Prostate gland (tissue), 2 donors: ENCODE measurements at regions not wholly inside any gene's neighbourhood (a gene's known extent, or its start where the extent isn't known, plus 50 kb on each side); places are given as distances from the start of the nearest gene placed in this dataset.

ENCODE experiments used
- POLR2A ChIP-seq: fragments of 450-650 bp; IDR thresholded peaks from one replicate; pipeline ENCODE4 v1.6.1; 2016; ENCODE audit warnings: antibody characterized with exemption, mild to moderate bottlenecking
- POLR2AphosphoS5 ChIP-seq: sonication (generic); formaldehyde crosslinking; IDR thresholded peaks from one replicate; pipeline ENCODE4 v1.6.1; 2017; ENCODE audit warnings: antibody characterized with exemption
- TF ChIP-seq, protein P1 (sequence below), 4 experiments: fragments of 200-600 bp in 2 of 4; fragments of 450-650 bp in 2 of 4; sonication (generic) in 2 of 4; IDR thresholded peaks; 1 replicate in 3 of 4; 2 replicates in 1 of 4; pipeline ENCODE4 v1.5.1; 2016 to 2019; ENCODE audit warnings: antibody characterized with exemption in 4 of 4, mild to moderate bottlenecking in 2 of 4, moderate library complexity in 2 of 4

DNA sequence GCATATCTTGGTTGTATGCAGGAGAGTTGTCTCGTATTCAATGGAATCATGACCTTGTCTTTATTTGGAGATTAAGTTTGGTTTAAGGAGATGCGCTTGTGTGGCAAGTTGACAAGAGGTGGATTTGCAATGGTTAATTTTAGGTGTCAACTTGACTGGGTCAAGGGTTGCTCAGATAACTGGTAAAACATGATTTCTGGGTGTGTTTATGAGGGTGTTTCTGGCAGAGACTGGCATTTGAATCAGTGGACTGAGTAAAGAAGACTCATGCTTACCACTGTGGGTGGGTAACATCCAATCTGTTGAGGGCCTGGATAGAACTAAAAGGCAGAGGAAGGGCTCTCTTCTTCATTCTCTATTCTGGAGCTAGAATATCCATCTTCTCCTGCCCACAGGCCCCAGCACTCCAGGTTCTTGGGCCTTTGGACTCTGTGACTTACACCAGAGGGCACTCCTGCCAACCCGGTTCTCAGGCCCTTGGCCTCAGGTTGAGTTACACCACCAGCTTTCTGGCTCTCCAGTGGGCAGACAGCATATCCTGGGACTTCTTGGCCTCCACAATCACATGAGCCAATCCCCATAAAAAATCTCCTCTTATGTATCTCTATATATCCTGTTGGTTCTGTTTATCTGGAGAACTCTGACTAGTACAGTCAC lies 141.5 kb upstream of the ARID2 start:
- TF ChIP-seq, protein P1, sequence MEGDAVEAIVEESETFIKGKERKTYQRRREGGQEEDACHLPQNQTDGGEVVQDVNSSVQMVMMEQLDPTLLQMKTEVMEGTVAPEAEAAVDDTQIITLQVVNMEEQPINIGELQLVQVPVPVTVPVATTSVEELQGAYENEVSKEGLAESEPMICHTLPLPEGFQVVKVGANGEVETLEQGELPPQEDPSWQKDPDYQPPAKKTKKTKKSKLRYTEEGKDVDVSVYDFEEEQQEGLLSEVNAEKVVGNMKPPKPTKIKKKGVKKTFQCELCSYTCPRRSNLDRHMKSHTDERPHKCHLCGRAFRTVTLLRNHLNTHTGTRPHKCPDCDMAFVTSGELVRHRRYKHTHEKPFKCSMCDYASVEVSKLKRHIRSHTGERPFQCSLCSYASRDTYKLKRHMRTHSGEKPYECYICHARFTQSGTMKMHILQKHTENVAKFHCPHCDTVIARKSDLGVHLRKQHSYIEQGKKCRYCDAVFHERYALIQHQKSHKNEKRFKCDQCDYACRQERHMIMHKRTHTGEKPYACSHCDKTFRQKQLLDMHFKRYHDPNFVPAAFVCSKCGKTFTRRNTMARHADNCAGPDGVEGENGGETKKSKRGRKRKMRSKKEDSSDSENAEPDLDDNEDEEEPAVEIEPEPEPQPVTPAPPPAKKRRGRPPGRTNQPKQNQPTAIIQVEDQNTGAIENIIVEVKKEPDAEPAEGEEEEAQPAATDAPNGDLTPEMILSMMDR (IDR thresholded peaks at IDR 0.05), result no peak
- no peak for TF ChIP-seq POLR2AphosphoS5
- TF ChIP-seq POLR2A, result no peak
